B cell (primary cell): ENCODE measurements at regions not wholly inside any gene's neighbourhood (a gene's known extent, or its start where the extent isn't known, plus 50 kb on each side); places are given as distances from the start of the nearest gene placed in this dataset.

Experiments
- ATAC-seq: fragments of 200-7000 bp; cut with Tn5 transposase; one replicate; pipeline ENCODE4 v1.10.0; 2021; ENCODE audit warnings: low read depth, mild to moderate bottlenecking, moderate number of reproducible peaks, moderate library complexity
- CTCF ChIA-PET: fragments of 350-600 bp; sonication (Branson Sonifier 250); formaldehyde crosslinking; loops from one replicate; lab custom pipeline; 2021; ENCODE audit warnings: antibody characterized with exemption, inconsistent platforms; lab: Charles Lee
- POLR2A ChIA-PET: fragments of 350-600 bp; sonication (Branson Sonifier 250); formaldehyde crosslinking; loops from one replicate; lab custom pipeline; 2021; ENCODE audit warnings: antibody characterized with exemption; lab: Charles Lee
- DNase-seq: peaks from one replicate; pipeline ENCODE4 v3.0.0; 2013
- H2AFZ ChIP-seq: 2 replicates; pipeline ENCODE4 v1.6.1; 2012; ENCODE audit warnings: mild to moderate bottlenecking, low read depth, low read length; ENCODE audit not compliant: insufficient read depth, poor library complexity, severe bottlenecking
- H3K27ac ChIP-seq, 2 donors: 1 replicate in 1 of 2; 2 replicates in 1 of 2; pipeline ENCODE4 v1.5.1; 2012 to 2013; ENCODE audit warnings: low read length in 2 of 2, mild to moderate bottlenecking in 2 of 2, moderate library complexity in 1 of 2
- H3K27me3 ChIP-seq, 4 experiments: fragments of 200-600 bp in 1 of 4; sonication (generic) in 1 of 4; replicated peaks in 1 of 4; 1 replicate in 2 of 4; 2 replicates in 2 of 4; pipeline versions ENCODE4 v1.6.1 to v1.7.0; 2013 to 2016; ENCODE audit warnings: low read length in 3 of 4, mild to moderate bottlenecking in 2 of 4, mixed read lengths in 1 of 4, moderate library complexity in 1 of 4; ENCODE audit not compliant: insufficient read depth in 4 of 4, control insufficient read depth in 3 of 4; ENCODE audit errors: control extremely low read depth in 1 of 4
- H3K36me3 ChIP-seq, 2 experiments: replicated peaks in 1 of 2; 1 replicate in 1 of 2; 2 replicates in 1 of 2; pipeline versions ENCODE4 v1.6.1 to v1.7.1; 2013; ENCODE audit warnings: low read length in 1 of 2; ENCODE audit not compliant: insufficient read depth in 2 of 2, control insufficient read depth in 1 of 2; ENCODE audit errors: control extremely low read depth in 1 of 2, extremely low read depth in 1 of 2
- H3K4me1 ChIP-seq, 2 donors: fragments of 200-600 bp in 1 of 2; sonication (generic) in 1 of 2; 1 replicate in 1 of 2; 2 replicates in 1 of 2; pipeline versions ENCODE4 v1.5.1 to v1.6.1; 2013 to 2017; ENCODE audit warnings: low read length in 2 of 2; ENCODE audit not compliant: control insufficient read depth in 2 of 2, insufficient read depth in 2 of 2
- H3K4me2 ChIP-seq: replicated peaks from 2 replicates; pipeline ENCODE3; 2012; ENCODE audit warnings: mild to moderate bottlenecking, low read depth, low read length; ENCODE audit not compliant: poor library complexity, severe bottlenecking
- H3K4me3 ChIP-seq, 5 experiments: fragments of 200-600 bp in 1 of 5; sonication (generic) in 1 of 5; 1 replicate in 3 of 5; 2 replicates in 2 of 5; pipeline versions ENCODE4 v1.5.1 to v1.7.0; 2011 to 2016; ENCODE audit warnings: low read length in 4 of 5, mild to moderate bottlenecking in 4 of 5, low read depth in 2 of 5, control low read depth in 1 of 5, moderate library complexity in 1 of 5; ENCODE audit not compliant: insufficient read depth in 1 of 5; ENCODE audit errors: control extremely low read depth in 1 of 5, extremely low read depth in 1 of 5
- H3K79me2 ChIP-seq: fragments of 200-600 bp; sonication (generic); one replicate; pipeline ENCODE4 v1.6.0; 2016; ENCODE audit warnings: low read length; ENCODE audit not compliant: control insufficient read depth, insufficient read depth
- H3K9ac ChIP-seq: fragments of 200-600 bp; sonication (generic); 2 replicates; pipeline ENCODE4 v1.6.1; 2017; ENCODE audit warnings: mild to moderate bottlenecking, low read length, moderate library complexity
- H3K9me3 ChIP-seq, 3 donors: one replicate each; pipeline versions ENCODE4 v1.6.1 to v1.7.1; 2013; ENCODE audit warnings: low read length in 2 of 3; ENCODE audit not compliant: control insufficient read depth in 2 of 3, insufficient read depth in 1 of 3; ENCODE audit errors: control extremely low read depth in 1 of 3
- H4K20me1 ChIP-seq: 2 replicates; pipeline ENCODE4 v1.6.0; 2012; ENCODE audit warnings: mild to moderate bottlenecking, low read length; ENCODE audit not compliant: insufficient read depth, control insufficient read depth, poor library complexity, severe bottlenecking
- H3K27ac Mint-ChIP-seq: one replicate; pipeline ENCODE4 v1.8.0; 2021; ENCODE audit warnings: mixed read lengths
- H3K27me3 Mint-ChIP-seq: one replicate; pipeline ENCODE4 v1.8.0; 2021; ENCODE audit warnings: mixed read lengths
- H3K4me1 Mint-ChIP-seq: one replicate; pipeline ENCODE4 v1.8.0; 2021; ENCODE audit warnings: mixed read lengths
- H3K4me3 Mint-ChIP-seq: one replicate; pipeline ENCODE4 v1.8.0; 2021; ENCODE audit warnings: mixed read lengths
- H3K9me3 Mint-ChIP-seq: one replicate; pipeline ENCODE4 v1.8.0; 2022; ENCODE audit warnings: mixed read lengths; ENCODE audit not compliant: insufficient read depth
- EZH2 ChIP-seq: IDR thresholded peaks from 2 replicates; pipeline ENCODE4 v1.6.1; 2012; ENCODE audit warnings: borderline replicate concordance, low read depth, mild to moderate bottlenecking, moderate library complexity, low read length; ENCODE audit not compliant: insufficient read depth, poor library complexity, severe bottlenecking
- WGBS: methylation state at CpG from one replicate; pipeline ENCODE4 v1.1.5; 2013; ENCODE audit warnings: missing lambda C conversion rate; ENCODE audit not compliant: insufficient coverage; 5-methylcytosine and 5-hydroxymethylcytosine counted together
- intact Hi-C: fragments of 100-400 bp; cut with micrococcal nuclease; formaldehyde crosslinking; loops from one replicate; pipeline ENCODE4 v1.10.0; 2022
- TF ChIP-seq, protein P1 (sequence below): fragments of 200-600 bp; IDR thresholded peaks from one replicate; pipeline ENCODE4 v1.8.0; 2022; ENCODE audit warnings: antibody characterized with exemption, mild to moderate bottlenecking

DNA sequence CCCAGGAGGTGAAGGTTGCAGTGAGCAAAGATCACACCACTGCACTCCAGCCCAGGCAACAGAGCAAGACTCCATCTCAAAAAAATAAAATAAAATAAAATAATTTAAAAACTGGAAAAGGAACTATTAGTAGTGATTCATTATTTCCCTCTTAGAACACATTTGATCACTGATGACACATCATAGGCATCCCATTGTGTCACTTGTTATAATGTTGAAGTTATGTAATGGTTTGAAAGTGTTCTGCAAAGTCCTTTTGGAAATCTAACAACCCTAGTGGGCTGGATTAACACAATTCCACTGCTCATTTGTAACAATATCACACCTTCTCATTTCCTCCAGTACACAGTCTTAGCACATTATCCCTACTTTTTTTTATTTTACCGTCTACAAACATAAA is 81.8 kb upstream of the LMNB1 start:
- ATAC-seq = no peak
- ChIA-PET POLR2A (no interaction called here), CTCF (no interaction called here)
- no peak overlapping the region for H3K9ac ChIP-seq
- WGBS = 100% methylated on average over 1 of the region's 1 CpG
- no peak for DNase-seq
- no peak overlapping the region for H2AFZ ChIP-seq
- Mint-ChIP-seq H3K27me3 (no peaks in the 10 kb centered on the region), H3K27ac (no peak overlapping the region), H3K9me3 (no peaks in the 10 kb centered on the region), H3K4me3 (no peak overlapping the region), H3K4me1 (no peaks in the 10 kb centered on the region)
- intact Hi-C loops = loop anchor here (10.0 kb wide), 1 partner anchor 50 kb away; no protein-coding TSS in a partner anchor
- H3K4me1 ChIP-seq = no peaks in the 10 kb centered on the region
- no peaks in the 10 kb centered on the region for H4K20me1 ChIP-seq
- H3K27ac ChIP-seq = no peak overlapping the region
- TF ChIP-seq, protein P1, sequence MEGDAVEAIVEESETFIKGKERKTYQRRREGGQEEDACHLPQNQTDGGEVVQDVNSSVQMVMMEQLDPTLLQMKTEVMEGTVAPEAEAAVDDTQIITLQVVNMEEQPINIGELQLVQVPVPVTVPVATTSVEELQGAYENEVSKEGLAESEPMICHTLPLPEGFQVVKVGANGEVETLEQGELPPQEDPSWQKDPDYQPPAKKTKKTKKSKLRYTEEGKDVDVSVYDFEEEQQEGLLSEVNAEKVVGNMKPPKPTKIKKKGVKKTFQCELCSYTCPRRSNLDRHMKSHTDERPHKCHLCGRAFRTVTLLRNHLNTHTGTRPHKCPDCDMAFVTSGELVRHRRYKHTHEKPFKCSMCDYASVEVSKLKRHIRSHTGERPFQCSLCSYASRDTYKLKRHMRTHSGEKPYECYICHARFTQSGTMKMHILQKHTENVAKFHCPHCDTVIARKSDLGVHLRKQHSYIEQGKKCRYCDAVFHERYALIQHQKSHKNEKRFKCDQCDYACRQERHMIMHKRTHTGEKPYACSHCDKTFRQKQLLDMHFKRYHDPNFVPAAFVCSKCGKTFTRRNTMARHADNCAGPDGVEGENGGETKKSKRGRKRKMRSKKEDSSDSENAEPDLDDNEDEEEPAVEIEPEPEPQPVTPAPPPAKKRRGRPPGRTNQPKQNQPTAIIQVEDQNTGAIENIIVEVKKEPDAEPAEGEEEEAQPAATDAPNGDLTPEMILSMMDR = no peak
- no peak for TF ChIP-seq EZH2
- no peak overlapping the region for H3K4me2 ChIP-seq
- H3K9me3 ChIP-seq = no peaks in the 10 kb centered on the region
- H3K36me3 ChIP-seq = no peaks in the 10 kb centered on the region
- H3K27me3 ChIP-seq = no peaks in the 10 kb centered on the region
- no peak overlapping the region for H3K4me3 ChIP-seq
- H3K79me2 ChIP-seq = no peaks in the 10 kb centered on the region

DNA sequence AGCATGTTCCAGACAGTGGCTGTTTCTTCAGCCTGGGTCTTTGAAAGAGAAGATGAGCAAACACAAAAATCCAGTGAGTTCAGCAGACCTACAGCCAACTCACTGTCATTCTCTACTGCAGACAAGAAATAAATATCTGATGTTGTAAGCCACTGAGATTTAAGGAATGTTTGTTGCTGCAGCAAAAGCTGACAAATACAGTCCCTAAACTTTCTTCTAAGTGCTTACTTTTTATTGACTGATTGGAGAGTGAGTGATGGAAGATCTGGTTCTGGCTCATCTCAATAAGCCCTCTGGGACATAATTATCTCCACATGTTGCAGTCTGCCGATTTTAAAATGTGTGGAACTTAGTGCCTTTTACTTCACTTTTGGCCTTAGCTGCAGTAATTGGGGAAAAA is 69.9 kb upstream of the LMNB1 start:
- Histone ChIP-seq H3K9ac (no peak overlapping the region), H3K4me2 (no peak overlapping the region), H3K36me3 (no peaks in the 10 kb centered on the region), H2AFZ (no peak overlapping the region), H3K79me2 (no peaks in the 10 kb centered on the region), H3K4me3 (no peak overlapping the region), H3K27me3 (no peaks in the 10 kb centered on the region), H3K4me1 (no peaks in the 10 kb centered on the region), H3K27ac (no peak overlapping the region), H3K9me3 (peaks cover 0 to 3% (median 0%) of the 10 kb centered on the region in 3 donors), H4K20me1 (no peaks in the 10 kb centered on the region)
- H3K9me3 Mint-ChIP-seq = no peaks in the 10 kb centered on the region
- intact Hi-C loops = no loop called here
- ChIA-PET CTCF (interaction anchor here (0.7 kb wide), 1 partner anchor 56 kb away, joined by 4 read pairs; no protein-coding TSS in a partner anchor), POLR2A (interaction anchor here (0.6 kb wide), 1 partner anchor 75 kb away, joined by 5 read pairs; no protein-coding TSS in a partner anchor)
- no peak overlapping the region for H3K27ac Mint-ChIP-seq
- DNase-seq (no peak), ATAC-seq (no peak)
- WGBS = no CpG with 5 or more reads among the region's 1 CpG
- TF ChIP-seq, protein P1 = no peak
- TF ChIP-seq EZH2 = no peak
- H3K27me3 Mint-ChIP-seq = no peaks in the 10 kb centered on the region
- H3K4me1 Mint-ChIP-seq = no peaks in the 10 kb centered on the region
- H3K4me3 Mint-ChIP-seq = no peak overlapping the region
